Fibroblast of the conjunctiva (primary cell): ENCODE measurements at regions not wholly inside any gene's neighbourhood (a gene's known extent, or its start where the extent isn't known, plus 50 kb on each side); places are given as distances from the start of the nearest gene placed in this dataset.

ENCODE experiments used
- DNase-seq: peaks from one replicate; pipeline ENCODE4 v3.0.0-alpha.2; 2010; ENCODE audit warnings: low read depth

DNA sequence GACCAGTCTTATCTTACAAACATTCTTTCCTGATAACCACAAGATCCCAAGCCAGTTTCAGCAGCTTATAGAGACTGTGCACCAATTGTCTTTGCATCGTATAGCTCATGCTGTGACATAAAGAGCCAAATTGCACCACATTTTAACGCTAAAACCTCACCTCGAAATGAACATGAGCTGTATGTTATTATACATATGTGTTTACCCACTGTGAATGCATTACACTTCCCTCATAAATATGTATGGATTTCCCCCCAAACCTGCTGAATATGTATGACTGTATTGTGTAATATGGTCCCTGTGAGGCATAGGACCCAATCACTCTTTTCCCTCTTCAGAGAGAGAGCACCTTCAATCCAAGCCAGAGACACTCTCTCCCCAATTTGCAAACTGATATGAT is 692.4 kb downstream of the NLGN4X start:
- no peak for DNase-seq

DNA sequence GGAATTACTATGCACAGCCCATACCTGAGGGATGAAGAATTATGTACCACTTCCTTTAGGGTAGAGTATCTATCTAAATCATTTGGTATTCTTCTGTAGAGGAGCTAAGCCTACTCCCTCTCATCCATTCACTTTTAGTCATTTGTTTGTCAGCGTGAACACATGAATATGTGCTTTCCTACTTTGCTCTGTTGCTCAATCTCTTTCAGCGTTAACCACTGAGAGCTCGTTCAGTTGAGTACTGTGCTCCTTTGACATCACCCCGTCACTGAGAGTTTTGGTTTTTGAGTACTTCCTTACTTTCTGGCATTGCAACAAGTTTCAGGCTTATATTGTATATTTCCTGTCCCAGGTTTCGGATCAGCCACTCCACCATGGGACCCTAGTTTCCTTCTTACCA is 700.6 kb downstream of the NLGN4X start:
- no peak for DNase-seq

GRCh38 chrX:5526191-5526590 is 702.5 kb downstream of the NLGN4X start:
- DNase-seq: no peak

GRCh38 chrX:5490786-5491563 is 737.7 kb downstream of the NLGN4X start:
- no peak for DNase-seq

GRCh38 chrX:5474282-5474681 is 754.4 kb downstream of the NLGN4X start:
- no peak for DNase-seq

DNA sequence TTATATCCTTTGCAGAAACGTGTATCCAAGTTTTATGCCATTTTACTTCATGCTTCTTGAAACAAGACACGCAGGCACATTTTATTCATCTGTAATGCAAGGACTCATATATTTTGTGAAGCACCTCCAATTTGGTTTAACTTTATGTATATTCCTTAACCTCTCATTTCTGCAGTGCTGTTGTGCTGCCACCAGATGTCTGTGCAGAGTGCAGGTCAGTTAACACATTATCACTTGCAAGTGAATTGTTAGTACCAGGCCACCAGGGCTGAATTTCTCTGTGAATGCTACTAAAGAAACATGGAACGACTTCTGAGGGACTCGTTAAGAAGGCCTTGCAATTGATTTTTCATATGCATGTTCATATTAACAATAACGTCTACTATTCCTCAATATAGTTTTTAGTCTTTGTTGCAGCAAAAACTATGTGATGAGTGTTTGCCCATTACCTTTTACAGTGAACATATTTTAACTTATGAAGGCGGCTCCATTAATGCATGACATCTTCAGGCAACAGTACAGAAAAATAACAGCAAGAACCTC is 770.3 kb downstream of the NLGN4X start:
- no peak for DNase-seq

GRCh38 chrX:5449323-5449722 is 779.3 kb downstream of the NLGN4X start:
- DNase-seq: no peak

GRCh38 chrX:5431823-5432222 is 796.8 kb downstream of the NLGN4X start:
- DNase-seq: no peak

- no peak for DNase-seq
These were observed 803.5 kb downstream of the NLGN4X start for GRCh38 chrX:5425119-5425518.

- DNase-seq: no peak
These were observed 811.3 kb downstream of the NLGN4X start for GRCh38 chrX:5417381-5417780.

GRCh38 chrX:5415738-5416137 is 812.9 kb downstream of the NLGN4X start:
- no peak for DNase-seq

DNA sequence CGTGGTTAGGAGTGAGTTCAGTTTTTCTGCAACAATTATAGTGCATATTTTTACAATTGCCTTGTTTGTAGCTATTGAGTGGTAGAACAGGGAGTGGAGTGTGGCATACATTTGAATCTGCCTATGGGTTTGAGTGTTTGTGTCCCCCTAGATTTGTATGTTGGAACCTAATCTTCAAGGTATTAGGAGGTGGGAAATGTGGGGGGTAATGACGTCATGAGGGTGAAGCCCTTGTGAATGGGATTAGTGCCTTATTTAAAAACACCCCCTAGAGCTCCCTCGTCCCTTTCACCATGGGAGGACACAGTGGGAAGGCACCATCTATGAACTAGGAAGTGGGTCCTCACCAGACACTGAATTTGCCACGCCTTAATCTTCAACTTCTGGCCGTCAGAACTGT is 819.6 kb downstream of the NLGN4X start:
- no peak for DNase-seq

DNA sequence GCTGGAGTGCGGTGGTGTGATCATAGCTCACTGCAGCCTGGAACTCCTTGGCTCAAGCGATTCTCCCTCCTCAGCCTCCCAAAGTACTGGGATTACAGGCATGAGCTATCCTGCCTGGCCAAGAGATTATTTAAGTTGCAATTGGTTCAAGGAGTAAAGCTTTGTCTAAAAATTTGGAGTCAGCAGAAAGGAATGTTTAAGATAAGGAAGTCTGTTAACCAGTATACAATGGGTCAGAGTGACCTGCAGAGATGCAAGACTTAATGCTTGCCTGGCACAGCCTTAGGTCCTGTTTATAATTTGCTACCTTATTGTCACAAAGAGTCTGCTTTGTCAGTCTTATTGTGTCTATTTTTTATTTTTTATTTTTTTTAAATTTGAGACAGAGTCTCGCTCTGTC is 826.2 kb downstream of the NLGN4X start:
- DNase-seq: no peak

DNA sequence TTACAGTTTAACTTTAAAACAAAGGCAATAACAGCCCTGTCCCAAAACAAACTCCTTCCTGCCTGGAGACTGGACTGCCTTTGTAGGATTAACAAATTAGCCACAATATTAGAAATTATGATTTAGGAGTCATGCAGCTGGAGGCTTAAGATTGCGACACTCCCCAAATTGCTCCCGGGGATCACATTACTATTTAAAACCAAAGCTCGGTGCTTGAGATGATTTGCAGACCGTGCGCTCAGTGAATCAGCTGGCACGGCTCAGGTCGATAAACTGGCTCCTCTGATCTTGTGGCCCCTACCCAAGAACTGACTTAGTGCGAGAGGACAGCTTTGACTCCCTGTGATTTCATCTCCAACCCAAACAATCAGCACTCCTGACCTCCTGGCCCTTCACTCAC is 829.3 kb downstream of the NLGN4X start:
- DNase-seq: no peak

DNA sequence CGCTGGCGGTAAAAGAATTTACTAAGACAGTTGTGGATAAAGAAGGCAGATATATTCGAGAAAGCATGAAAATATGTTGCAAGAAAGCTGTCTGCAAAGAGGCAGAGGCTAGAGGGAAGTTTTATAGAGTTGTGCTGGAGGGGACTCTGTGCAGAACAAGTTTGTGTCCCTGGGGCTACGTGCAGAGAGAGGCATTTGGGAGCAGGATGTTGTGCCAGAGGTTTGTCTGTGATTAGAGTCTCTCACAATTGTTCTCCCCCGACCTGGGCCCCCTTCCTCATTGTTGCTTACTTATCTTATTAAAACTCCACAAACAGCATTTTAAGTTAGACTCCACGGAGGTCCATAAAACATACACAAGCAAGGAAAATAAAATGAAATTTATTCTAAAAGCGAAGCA is 831.3 kb downstream of the NLGN4X start:
- no peak for DNase-seq

DNA sequence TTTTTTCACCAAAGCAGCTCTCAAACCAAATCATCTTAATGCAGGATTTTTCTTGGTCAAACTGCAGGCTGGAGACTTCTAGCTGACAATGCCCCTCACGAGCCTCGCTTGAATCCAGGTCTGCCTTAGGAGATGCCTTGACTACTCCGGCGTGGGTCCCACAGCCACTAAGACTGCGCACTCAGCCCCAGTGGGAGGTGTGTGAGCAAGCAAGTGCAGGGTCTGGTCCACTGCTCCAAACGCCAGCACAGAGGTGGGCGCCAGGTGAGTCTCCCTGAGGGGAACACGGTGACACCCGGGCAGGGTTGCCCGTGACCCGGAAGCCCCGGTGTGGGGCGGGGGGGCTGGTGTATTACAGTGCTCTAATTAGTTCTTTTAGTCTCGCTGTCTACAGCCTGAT is 838.3 kb downstream of the NLGN4X start:
- no peak for DNase-seq

DNA sequence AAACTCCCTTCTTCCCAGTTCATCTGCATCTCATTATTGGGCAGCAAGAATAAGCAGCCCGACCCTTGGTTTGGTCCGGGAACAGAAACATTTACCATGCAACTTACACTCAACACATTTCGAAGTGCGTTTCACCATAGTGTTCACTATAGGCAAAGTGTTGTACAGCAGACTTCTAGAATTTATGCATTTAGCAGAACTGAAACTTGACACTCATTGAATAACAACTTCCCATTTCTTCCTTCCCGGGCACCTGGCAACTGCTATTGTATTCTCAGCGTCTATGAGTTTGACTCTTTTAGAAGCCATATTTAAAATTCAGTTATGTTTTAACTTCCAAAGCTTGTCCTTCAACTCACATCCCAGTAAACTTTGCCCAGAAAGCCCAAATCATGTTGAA is 840.6 kb downstream of the NLGN4X start:
- DNase-seq: no peak

GRCh38 chrX:5380426-5380825 is 848.2 kb downstream of the NLGN4X start:
- no peak for DNase-seq

- DNase-seq: no peak
These were observed 886.8 kb downstream of the NLGN4X start for GRCh38 chrX:5341902-5342301.

DNA sequence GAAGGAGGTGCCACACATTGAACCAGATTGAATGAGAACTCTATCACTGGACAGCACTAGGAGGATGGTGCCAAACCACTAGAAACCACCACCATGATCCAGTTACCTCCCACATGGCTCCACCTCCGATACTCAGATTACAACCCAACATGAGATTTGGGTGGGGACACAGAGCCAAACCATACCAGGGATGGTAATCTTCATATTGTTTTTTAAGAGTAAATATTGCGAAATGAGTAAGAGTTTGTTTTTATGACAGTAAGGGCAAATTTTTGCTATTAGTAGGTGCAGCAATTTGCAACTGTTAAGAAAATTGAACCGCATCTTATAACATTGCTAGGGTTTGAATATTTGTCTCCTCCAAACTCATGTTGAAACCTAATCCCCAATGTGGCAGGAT is 891.5 kb downstream of the NLGN4X start:
- no peak for DNase-seq

GRCh38 chrX:5324546-5324945 is 904.1 kb downstream of the NLGN4X start:
- DNase-seq: no peak

DNA sequence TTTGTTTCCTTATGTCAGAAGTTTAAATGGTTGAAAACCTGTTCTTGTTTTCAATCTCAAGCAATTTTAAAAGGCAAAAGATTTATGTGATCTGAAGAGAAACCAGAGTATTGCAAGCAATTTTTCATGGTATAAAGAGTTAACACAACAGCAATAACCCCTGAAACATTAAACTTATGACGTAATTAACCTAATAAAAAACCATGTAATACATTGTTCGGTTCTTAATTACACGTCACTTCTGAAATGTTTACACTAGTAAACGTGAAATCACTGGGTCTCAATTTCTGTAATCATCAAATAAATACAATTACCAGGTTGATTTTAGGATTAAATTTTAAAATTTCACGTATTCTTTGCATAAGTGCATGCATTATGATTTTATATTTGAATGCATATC is 914.5 kb downstream of the NLGN4X start:
- no peak for DNase-seq

DNA sequence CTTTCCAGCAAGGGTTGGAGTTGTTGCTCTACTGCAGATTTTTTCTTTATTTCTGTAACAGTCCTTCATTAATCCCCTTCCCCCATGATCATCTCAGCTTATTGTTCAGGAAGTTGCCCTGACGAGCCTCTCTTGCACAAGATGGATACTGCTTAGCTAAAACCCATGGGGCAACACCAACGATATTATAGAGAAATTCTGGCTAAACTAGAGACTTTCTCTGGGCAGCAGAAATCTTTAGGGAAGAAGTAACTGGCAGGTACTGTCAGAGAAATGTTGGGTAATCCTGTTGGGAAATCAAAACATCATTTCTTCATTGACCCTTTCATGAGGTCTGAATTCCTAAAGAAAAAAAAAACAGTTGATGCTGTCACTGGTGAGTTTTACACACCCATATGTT is 921.3 kb downstream of the NLGN4X start:
- DNase-seq: no peak

DNA sequence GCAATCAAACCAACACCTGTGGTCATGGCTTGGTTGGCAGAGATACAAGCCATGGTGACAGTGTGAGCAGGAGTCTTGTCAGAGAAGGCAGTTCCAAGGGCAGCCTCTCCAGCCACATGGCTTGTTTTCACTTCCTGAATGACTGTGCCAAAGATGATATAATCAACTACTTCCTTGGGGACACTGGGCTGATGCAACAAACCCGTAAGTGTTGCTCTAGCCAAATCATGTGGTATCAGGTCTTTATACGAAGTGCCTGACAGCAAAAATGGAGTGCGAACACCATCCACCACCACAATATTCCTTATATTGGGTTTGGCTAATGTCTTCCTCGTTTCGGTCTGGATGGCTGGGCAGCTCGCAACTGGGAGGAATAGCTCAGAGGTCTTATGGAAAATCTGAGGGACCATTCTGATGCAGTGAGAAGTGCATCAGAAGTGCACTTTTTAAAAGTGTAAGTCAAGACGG is 922.0 kb downstream of the NLGN4X start:
- no peak for DNase-seq
